Activated T-helper 17 cell treated with anti-CD3 and anti-CD28 coated beads, Interleukin-2, amount 50 U/mL, for 72 hours (primary cell): ENCODE measurements at regions not wholly inside any gene's neighbourhood (a gene's known extent, or its start where the extent isn't known, plus 50 kb on each side); places are given as distances from the start of the nearest gene placed in this dataset.

Source experiments
- ATAC-seq: fragments of 150-1000 bp; cut with Tn5 transposase; replicated peaks from 2 replicates; pipeline ENCODE4 v1.10.0; 2021; ENCODE audit warnings: mild to moderate bottlenecking, moderate library complexity
- H3K27ac Mint-ChIP-seq: one replicate; pipeline ENCODE4 v1.8.0; 2022; ENCODE audit warnings: mixed read lengths
- H3K27me3 Mint-ChIP-seq: one replicate; pipeline ENCODE4 v1.8.0; 2022; ENCODE audit warnings: mixed read lengths
- H3K36me3 Mint-ChIP-seq: one replicate; pipeline ENCODE4 v1.8.0; 2022; ENCODE audit warnings: low read depth, mild to moderate bottlenecking, mixed read lengths
- H3K4me1 Mint-ChIP-seq: one replicate; pipeline ENCODE4 v1.8.0; 2022; ENCODE audit warnings: mixed read lengths
- H3K4me3 Mint-ChIP-seq: one replicate; pipeline ENCODE4 v1.8.0; 2022; ENCODE audit warnings: mild to moderate bottlenecking, mixed read lengths
- H3K9me3 Mint-ChIP-seq: one replicate; pipeline ENCODE4 v1.8.0; 2022; ENCODE audit warnings: mixed read lengths

DNA sequence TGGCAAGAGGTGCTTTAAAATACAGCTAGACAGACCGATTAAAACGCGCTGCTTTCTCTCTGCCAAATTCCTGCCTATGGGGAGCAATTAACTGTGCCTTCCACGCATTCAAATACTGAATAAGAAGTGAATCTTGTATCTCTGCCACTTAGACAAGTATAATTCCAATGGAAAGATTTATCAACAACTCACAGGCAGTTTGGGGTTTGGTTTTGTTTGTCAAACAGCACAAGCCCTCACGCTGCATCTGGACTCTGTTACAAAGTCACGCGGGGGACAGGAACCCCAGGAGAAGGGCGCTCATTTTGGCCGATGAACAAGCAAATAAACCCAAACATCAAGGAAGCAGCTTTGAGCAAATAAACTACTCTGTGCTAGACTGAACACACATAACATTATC is 61.8 kb upstream of the TMCO5A start:
- Mint-ChIP-seq H3K27me3 (peaks cover 18% of the 10 kb centered on the region), H3K36me3 (no peaks in the 10 kb centered on the region), H3K9me3 (no peaks in the 10 kb centered on the region), H3K4me3 (no peak overlapping the region), H3K27ac (no peak overlapping the region), H3K4me1 (no peaks in the 10 kb centered on the region)
- ATAC-seq, result no peak

DNA sequence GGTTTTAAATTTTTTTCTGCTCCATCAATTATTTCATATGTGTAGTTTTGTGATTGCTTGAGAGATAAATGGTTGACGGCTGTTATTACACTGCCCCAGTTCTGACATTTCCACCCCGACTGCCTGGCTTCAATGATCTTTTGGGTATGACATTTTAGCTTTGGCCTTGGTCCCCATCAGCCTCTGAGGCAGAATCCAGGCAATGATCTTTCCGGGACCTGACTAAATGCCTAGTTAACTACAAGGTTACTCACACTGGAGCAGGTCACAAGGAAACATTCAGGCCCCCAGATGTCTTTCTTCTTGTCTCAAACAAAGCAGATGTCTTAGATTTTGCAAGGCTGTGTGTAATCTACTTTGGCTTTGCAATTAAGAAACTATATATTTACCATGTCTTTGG is 61.1 kb upstream of the TMCO5A start:
- Mint-ChIP-seq H3K27me3 (peaks cover 22% of the 10 kb centered on the region), H3K9me3 (no peaks in the 10 kb centered on the region), H3K4me3 (no peak overlapping the region), H3K36me3 (no peaks in the 10 kb centered on the region), H3K4me1 (no peaks in the 10 kb centered on the region), H3K27ac (no peak overlapping the region)
- no peak for ATAC-seq

DNA sequence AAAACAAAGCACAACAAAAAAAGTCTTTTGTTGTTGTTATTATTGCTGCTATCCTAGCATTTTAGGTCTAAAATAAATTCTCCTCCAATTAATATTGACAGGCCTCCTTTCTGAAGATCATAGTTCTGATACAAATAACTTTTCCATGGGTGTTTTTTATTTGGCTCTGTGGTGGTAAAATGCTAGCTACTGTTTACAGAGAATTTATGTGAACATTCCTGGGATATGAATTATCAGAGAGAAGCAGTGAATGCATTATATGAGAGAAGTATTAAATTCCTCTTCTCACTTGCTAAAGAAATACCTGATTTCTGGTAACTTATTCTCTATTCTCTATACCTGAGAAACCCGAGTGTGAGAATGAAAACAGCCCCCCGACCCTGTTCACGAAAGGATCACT is 57.5 kb upstream of the TMCO5A start:
- Mint-ChIP-seq H3K36me3 (no peaks in the 10 kb centered on the region), H3K9me3 (no peaks in the 10 kb centered on the region), H3K27me3 (peaks cover 18% of the 10 kb centered on the region), H3K4me3 (no peak overlapping the region), H3K27ac (no peak overlapping the region), H3K4me1 (no peaks in the 10 kb centered on the region)
- ATAC-seq, result no peak

DNA sequence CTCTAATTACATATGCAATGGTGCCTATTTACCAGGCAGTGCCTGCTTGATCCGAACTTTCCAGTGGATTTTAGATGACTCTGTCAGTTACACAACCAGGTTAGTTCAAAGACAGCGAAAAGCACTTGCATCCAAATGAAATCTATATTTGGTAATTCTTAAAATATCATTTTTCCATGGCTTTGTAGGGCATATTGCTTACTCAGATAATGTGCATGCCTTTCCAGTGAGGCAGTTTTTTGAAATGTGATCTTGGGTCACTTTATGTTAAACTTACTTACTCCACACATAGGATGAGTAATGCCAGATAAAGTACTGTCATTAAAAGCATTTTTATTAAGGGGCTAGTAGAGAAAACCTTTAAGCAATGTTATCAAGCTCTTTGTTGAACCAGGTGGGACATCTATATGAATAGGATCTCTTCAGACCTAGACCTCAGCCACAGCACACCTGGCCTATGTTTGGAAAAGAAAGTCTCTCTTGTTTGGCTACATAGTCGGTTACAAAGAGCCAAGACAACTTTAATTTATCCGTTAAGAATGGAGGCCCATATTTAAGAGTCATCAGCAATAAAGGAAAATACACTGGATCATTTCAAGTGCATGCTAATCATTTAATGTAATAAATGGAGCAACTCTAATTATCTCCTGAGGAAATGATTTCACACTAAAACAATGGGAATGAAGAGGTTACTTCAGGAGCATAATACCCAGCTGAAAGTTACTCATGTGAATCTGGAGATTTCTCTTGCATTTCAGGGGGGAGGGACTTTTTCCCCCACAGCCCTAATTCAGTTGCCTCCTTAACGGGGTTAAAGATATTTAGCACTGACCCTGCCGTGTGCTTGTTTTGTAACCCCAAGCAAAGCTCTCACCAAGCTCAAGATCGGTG is 56.3 kb upstream of the TMCO5A start:
- Mint-ChIP-seq H3K36me3 (no peaks in the 10 kb centered on the region), H3K9me3 (no peaks in the 10 kb centered on the region), H3K4me3 (no peak overlapping the region), H3K4me1 (no peaks in the 10 kb centered on the region), H3K27ac (no peak overlapping the region), H3K27me3 (peaks cover 28% of the 10 kb centered on the region)
- no peak for ATAC-seq

DNA sequence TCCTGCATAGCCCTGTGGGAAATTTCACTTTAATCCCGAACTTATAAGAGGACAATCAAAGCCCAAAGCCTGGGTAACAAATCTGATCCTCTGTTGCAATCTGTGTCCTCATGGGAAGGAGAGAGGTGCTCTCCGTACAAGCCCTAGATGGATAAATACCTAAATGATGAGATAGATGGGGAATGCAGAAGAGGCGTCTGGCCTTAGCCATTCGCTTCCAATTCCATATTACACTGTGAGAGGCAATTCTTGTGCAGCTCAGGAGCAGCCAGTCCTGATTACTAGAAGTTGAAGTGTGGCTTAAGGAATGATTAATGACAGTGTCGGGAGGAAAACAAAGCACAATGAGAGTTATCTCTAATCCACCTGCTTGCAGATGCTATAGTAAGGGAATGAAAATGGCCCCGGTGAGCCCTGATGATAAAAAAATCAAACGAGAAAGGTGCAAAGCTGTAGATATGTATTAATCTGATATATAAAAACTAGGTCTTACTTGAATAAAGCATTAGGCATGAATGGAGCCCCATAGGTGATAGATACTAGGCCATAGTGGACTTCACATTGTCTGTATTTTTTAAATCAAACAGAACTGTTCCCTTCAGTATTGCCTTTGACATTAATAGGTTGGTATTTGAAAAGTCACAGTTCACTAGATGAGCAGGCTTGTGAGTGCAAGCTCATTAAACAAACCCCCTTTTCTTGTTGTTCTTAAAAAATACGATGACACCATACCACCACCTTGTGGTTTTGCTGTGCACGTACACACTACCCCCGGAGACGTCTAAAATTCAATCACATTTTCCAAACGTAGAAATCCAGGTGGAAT is 54.2 kb upstream of the TMCO5A start:
- no peak for ATAC-seq
- Mint-ChIP-seq H3K4me3 (no peak overlapping the region), H3K27me3 (peaks cover 38% of the 10 kb centered on the region), H3K36me3 (no peaks in the 10 kb centered on the region), H3K9me3 (no peaks in the 10 kb centered on the region), H3K27ac (no peak overlapping the region), H3K4me1 (no peaks in the 10 kb centered on the region)

DNA sequence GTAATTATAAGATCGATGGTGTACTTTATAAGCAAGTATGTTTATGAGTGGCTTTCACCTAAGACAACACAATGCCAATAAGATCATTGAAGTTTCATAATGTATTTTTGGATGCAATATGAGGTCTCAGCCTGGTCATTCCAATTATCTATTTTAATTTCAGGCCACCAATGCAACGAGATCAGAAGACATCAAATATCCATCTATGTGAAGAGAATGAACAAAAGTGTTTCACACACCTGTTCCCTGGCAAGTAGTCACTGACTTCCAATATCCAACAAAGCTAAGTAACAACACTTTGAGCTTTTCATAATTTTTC is 53.6 kb upstream of the TMCO5A start:
- H3K9me3 Mint-ChIP-seq, result no peaks in the 10 kb centered on the region
- no peaks in the 10 kb centered on the region for H3K4me1 Mint-ChIP-seq
- H3K27me3 Mint-ChIP-seq, result peaks cover 38% of the 10 kb centered on the region
- no peak overlapping the region for H3K27ac Mint-ChIP-seq
- ATAC-seq, result no peak
- H3K36me3 Mint-ChIP-seq, result no peaks in the 10 kb centered on the region
- H3K4me3 Mint-ChIP-seq, result no peak overlapping the region

DNA sequence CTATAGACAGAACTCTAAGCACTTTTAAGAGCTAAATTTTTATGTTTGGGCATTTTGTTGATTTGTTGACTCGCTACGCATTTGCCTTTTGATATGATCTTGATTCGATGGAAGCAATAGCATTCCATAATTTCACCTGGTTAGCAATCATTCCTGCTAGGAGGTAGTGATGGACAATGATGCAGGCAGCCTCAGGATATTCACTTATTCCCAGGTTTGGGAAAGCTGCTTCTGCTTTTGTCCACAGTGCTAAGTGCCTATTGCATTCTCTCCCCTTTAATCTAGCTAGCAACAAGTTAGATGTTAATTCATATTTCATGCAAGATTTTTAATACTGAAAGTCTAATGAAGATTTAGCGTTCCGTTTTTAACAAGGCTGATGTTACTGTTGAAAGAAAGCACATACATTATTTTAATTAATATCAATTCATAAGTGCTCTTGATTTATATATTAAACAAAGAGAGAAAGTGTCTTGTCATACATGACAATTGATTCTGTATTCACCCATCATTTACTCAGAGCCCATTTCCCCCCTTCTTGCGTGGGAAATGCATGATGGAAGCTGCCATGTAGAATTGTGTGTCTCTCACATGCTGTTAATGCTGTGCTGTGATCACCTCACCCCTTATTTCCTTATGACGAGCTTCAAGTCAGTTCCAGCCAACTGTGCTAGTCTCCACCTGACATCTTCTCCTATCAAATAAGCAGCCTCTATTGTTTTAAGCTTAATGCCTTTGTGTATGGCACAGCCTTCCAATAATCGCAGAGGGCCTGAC is 53.0 kb upstream of the TMCO5A start:
- Mint-ChIP-seq H3K4me3 (no peak overlapping the region), H3K27me3 (peaks cover 38% of the 10 kb centered on the region), H3K4me1 (no peaks in the 10 kb centered on the region), H3K27ac (no peak overlapping the region), H3K36me3 (no peaks in the 10 kb centered on the region), H3K9me3 (no peaks in the 10 kb centered on the region)
- no peak for ATAC-seq

DNA sequence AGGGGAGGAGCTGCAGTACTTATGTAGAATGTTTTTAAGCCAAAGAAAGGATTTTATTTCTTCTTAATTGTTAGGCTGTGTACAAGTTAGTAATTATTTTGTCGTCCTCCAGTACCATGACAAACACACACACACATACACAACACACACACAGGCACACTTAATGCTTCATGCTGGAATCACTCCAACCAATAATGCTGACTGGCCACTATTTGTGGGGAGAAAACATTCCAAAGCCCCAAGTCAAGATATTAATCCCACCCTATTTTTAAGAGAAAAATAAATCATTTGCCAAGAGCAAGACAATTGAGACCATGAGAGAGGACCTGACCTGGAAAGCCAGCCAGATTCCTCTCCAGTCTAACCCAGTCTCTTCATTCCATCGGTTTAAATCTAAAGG is 51.8 kb upstream of the TMCO5A start:
- no peak overlapping the region for H3K4me3 Mint-ChIP-seq
- no peaks in the 10 kb centered on the region for H3K36me3 Mint-ChIP-seq
- H3K9me3 Mint-ChIP-seq, result no peaks in the 10 kb centered on the region
- ATAC-seq, result no peak
- H3K27me3 Mint-ChIP-seq, result peaks cover 35% of the 10 kb centered on the region
- H3K27ac Mint-ChIP-seq, result no peak overlapping the region
- H3K4me1 Mint-ChIP-seq, result no peaks in the 10 kb centered on the region
